Brain microvascular endothelial cell (primary cell): ENCODE measurements at regions not wholly inside any gene's neighbourhood (a gene's known extent, or its start where the extent isn't known, plus 50 kb on each side); places are given as distances from the start of the nearest gene placed in this dataset.

Experiments
- DNase-seq: peaks from one replicate; pipeline ENCODE4 v3.0.0-alpha.2; 2020
- H3K27ac ChIP-seq: fragments of 250-450 bp; sonication (Bioruptor Pico); 2 replicates; pipeline ENCODE4 v1.5.1; 2020; ENCODE audit warnings: mild to moderate bottlenecking, moderate library complexity
- H3K27me3 ChIP-seq: fragments of 250-450 bp; sonication (Bioruptor Pico); replicated peaks from 2 replicates; pipeline ENCODE4 v1.5.1; 2020; ENCODE audit warnings: mild to moderate bottlenecking
- H3K36me3 ChIP-seq: fragments of 250-450 bp; sonication (Bioruptor Pico); replicated peaks from 2 replicates; pipeline ENCODE4 v1.5.1; 2020; ENCODE audit warnings: mild to moderate bottlenecking
- H3K4me3 ChIP-seq: 2 replicates; pipeline ENCODE4 v1.5.1; 2011; ENCODE audit warnings: low read depth, mild to moderate bottlenecking, control low read depth, low read length, moderate library complexity
- CTCF ChIP-seq: IDR thresholded peaks from 2 replicates; pipeline ENCODE4 v1.5.1; 2011; ENCODE audit warnings: low read depth, mild to moderate bottlenecking, moderate library complexity, low read length, control low read depth, inconsistent platforms; ENCODE audit errors: missing control alignments
- in situ Hi-C: cut with HindIII; loops from 2 replicates; pipeline ENCODE4 v1.10.0; 2017; ENCODE audit warnings: low sequenced_read_pairs, low pct_ligation_motif_present

GRCh38 chr5:74127381-74128320, 501.7 kb downstream of the ARHGEF28 start:
- no peaks in the 10 kb centered on the region for H3K27me3 ChIP-seq
- in situ Hi-C loops = no loop called here
- no peak overlapping the region for H3K27ac ChIP-seq
- H3K4me3 ChIP-seq = no peak overlapping the region
- peak; percentile 12 for DNase-seq
- TF ChIP-seq CTCF = peak; percentile 60
- no peaks in the 10 kb centered on the region for H3K36me3 ChIP-seq

- Histone ChIP-seq H3K4me3 (no peak overlapping the region), H3K36me3 (no peaks in the 10 kb centered on the region), H3K27ac (no peak overlapping the region), H3K27me3 (no peaks in the 10 kb centered on the region)
- in situ Hi-C loops = no loop called here
- TF ChIP-seq CTCF = no peak
- DNase-seq = no peak
Measured at GRCh38 chr5:74126294-74126693, 500.3 kb downstream of the ARHGEF28 start.

- H3K36me3 ChIP-seq = no peaks in the 10 kb centered on the region
- no peaks in the 10 kb centered on the region for H3K27me3 ChIP-seq
- no peak overlapping the region for H3K4me3 ChIP-seq
- peak; percentile 22 for DNase-seq
- in situ Hi-C loops = no loop called here
- TF ChIP-seq CTCF = no peak
- H3K27ac ChIP-seq = no peak overlapping the region
Measured at GRCh38 chr5:74124826-74125225, 498.8 kb downstream of the ARHGEF28 start.

- TF ChIP-seq CTCF = no peak
- Histone ChIP-seq H3K27ac (no peak overlapping the region), H3K4me3 (no peak overlapping the region), H3K27me3 (no peaks in the 10 kb centered on the region), H3K36me3 (no peaks in the 10 kb centered on the region)
- DNase-seq = no peak
- in situ Hi-C loops = no loop called here
Measured at GRCh38 chr5:74123929-74124328, 497.9 kb downstream of the ARHGEF28 start.

- peak; percentile 36 for DNase-seq
- H3K27me3 ChIP-seq = no peaks in the 10 kb centered on the region
- no peaks in the 10 kb centered on the region for H3K36me3 ChIP-seq
- no peak overlapping the region for H3K27ac ChIP-seq
- H3K4me3 ChIP-seq = no peak overlapping the region
- in situ Hi-C loops = no loop called here
- no peak for TF ChIP-seq CTCF
Measured at GRCh38 chr5:74122979-74123590, 497.1 kb downstream of the ARHGEF28 start.

GRCh38 chr5:74122175-74122574, 496.2 kb downstream of the ARHGEF28 start:
- H3K4me3 ChIP-seq = no peak overlapping the region
- in situ Hi-C loops = no loop called here
- H3K27me3 ChIP-seq = no peaks in the 10 kb centered on the region
- no peak for TF ChIP-seq CTCF
- H3K27ac ChIP-seq = no peak overlapping the region
- H3K36me3 ChIP-seq = no peaks in the 10 kb centered on the region
- no peak for DNase-seq
